SK-N-SH (cell line): ENCODE measurements at regions not wholly inside any gene's neighbourhood (a gene's known extent, or its start where the extent isn't known, plus 50 kb on each side); places are given as distances from the start of the nearest gene placed in this dataset.

Source experiments
- CTCF ChIA-PET: fragments of 300-600, 350-600 bp; formaldehyde crosslinking; extraction: SDS; loops from one replicate; lab custom pipeline; 2021; lab: Yijun Ruan, JAX
- POLR2A ChIA-PET: fragments of 350-600 bp; sonication (Branson Sonifier 250); formaldehyde crosslinking; extraction: SDS; loops from one replicate; lab custom pipeline; 2020; ENCODE audit warnings: antibody characterized with exemption, inconsistent platforms; lab: Yijun Ruan, JAX
- DNase-seq: peaks from one replicate; pipeline ENCODE4 v3.0.0; 2012
- H2AFZ ChIP-seq: fragments of 200-600 bp; sonication (generic); 2 replicates; pipeline ENCODE4 v1.8.1; 2016; ENCODE audit warnings: antibody characterized with exemption, mild to moderate bottlenecking, low read depth
- H3F3A ChIP-seq: fragments of 200-600 bp; sonication (generic); replicated peaks from 2 replicates; pipeline ENCODE3; 2016; ENCODE audit warnings: antibody characterized with exemption, mild to moderate bottlenecking; ENCODE audit not compliant: insufficient read depth
- H3K27ac ChIP-seq, 2 experiments: fragments of 200-500 bp in 1 of 2; fragments of 200-600 bp in 1 of 2; sonication (Bioruptor generic) in 1 of 2; sonication (generic), shearing (Covaris generic) in 1 of 2; 2 replicates each; pipeline versions ENCODE4 v1.5.1 to v1.6.1; 2014 to 2016; ENCODE audit warnings: low read depth in 2 of 2, inconsistent platforms in 1 of 2, low read length in 1 of 2, mild to moderate bottlenecking in 1 of 2, mixed read lengths in 1 of 2
- H3K27me3 ChIP-seq: fragments of 200-600 bp; sonication (generic), shearing (Covaris generic); 2 replicates; pipeline ENCODE4 v1.6.1; 2016; ENCODE audit warnings: mixed run types; ENCODE audit not compliant: insufficient read depth
- H3K36me3 ChIP-seq, 2 experiments: fragments of 200-500 bp in 1 of 2; fragments of 200-600 bp in 1 of 2; sonication (Bioruptor generic) in 1 of 2; sonication (generic) in 1 of 2; replicated peaks in 1 of 2; 2 replicates each; pipeline versions ENCODE3 to v1.5.1; 2014 to 2016; ENCODE audit warnings: low read length in 1 of 2, mild to moderate bottlenecking in 1 of 2; ENCODE audit not compliant: insufficient read depth in 2 of 2, control insufficient read depth in 1 of 2
- H3K4me1 ChIP-seq, 2 experiments: fragments of 200-500 bp in 1 of 2; fragments of 200-600 bp in 1 of 2; sonication (Bioruptor generic) in 1 of 2; sonication (generic), shearing (Covaris generic) in 1 of 2; 2 replicates each; pipeline versions ENCODE4 v1.5.1 to v1.6.1; 2014 to 2016; ENCODE audit warnings: low read depth in 1 of 2, low read length in 1 of 2, mixed run types in 1 of 2; ENCODE audit not compliant: insufficient read depth in 2 of 2, control insufficient read depth in 1 of 2
- H3K4me2 ChIP-seq: fragments of 200-600 bp; sonication (generic), shearing (Covaris generic); 2 replicates; pipeline ENCODE4 v1.6.1; 2017; ENCODE audit warnings: mixed run types
- H3K4me3 ChIP-seq, 2 experiments: fragments of 200-500 bp in 1 of 2; fragments of 200-600 bp in 1 of 2; sonication (Bioruptor generic) in 1 of 2; sonication (generic), shearing (Covaris generic) in 1 of 2; 2 replicates each; pipeline versions ENCODE4 v1.5.1 to v1.8.1; 2014 to 2016; ENCODE audit warnings: low read depth in 2 of 2, inconsistent platforms in 1 of 2, low read length in 1 of 2, mild to moderate bottlenecking in 1 of 2, mixed read lengths in 1 of 2, moderate library complexity in 1 of 2
- H3K79me2 ChIP-seq: fragments of 200-600 bp; sonication (generic); 2 replicates; pipeline ENCODE4 v1.8.1; 2017; ENCODE audit warnings: mild to moderate bottlenecking; ENCODE audit not compliant: insufficient read depth
- H3K9ac ChIP-seq: fragments of 200-600 bp; sonication (generic); 2 replicates; pipeline ENCODE4 v1.6.1; 2017; ENCODE audit warnings: mixed run types
- H3K9me2 ChIP-seq: fragments of 200-600 bp; sonication (generic); 2 replicates; pipeline ENCODE4 v1.6.1; 2017; ENCODE audit warnings: mixed run types
- H3K9me3 ChIP-seq: fragments of 200-600 bp; sonication (generic); 2 replicates; pipeline ENCODE4 v1.6.1; 2017; ENCODE audit warnings: mixed run types, mild to moderate bottlenecking, moderate library complexity
- H4K20me1 ChIP-seq: fragments of 200-600 bp; sonication (generic); 2 replicates; pipeline ENCODE4 v1.6.1; 2017; ENCODE audit warnings: mild to moderate bottlenecking, mixed run types; ENCODE audit not compliant: insufficient read depth
- CTCF ChIP-seq: fragments of 200-600 bp; sonication (generic); IDR thresholded peaks from 2 replicates; pipeline ENCODE4 v1.6.1; 2017; ENCODE audit warnings: antibody characterized with exemption, mild to moderate bottlenecking, moderate library complexity
- EP300 ChIP-seq, 2 experiments: IDR thresholded peaks; 2 replicates each; pipeline versions ENCODE4 v1.4.0 to v1.6.1; 2012; ENCODE audit warnings: borderline replicate concordance in 1 of 2, low read depth in 1 of 2, low read length in 1 of 2
- FOXM1 ChIP-seq: IDR thresholded peaks from 2 replicates; pipeline ENCODE4 v1.4.0; 2012; ENCODE audit warnings: low read depth, mild to moderate bottlenecking
- MXI1 ChIP-seq: IDR thresholded peaks from 2 replicates; pipeline ENCODE4 v1.6.1; 2012; ENCODE audit warnings: mild to moderate bottlenecking, low read depth, low read length, improper control_type of control experiment
- NRF1 ChIP-seq: IDR thresholded peaks from 2 replicates; pipeline ENCODE4 v1.6.1; 2012; ENCODE audit warnings: low read depth, mild to moderate bottlenecking, low read length
- POLR2AphosphoS5 ChIP-seq: IDR thresholded peaks from 2 replicates; pipeline ENCODE4 v1.6.1; 2012; ENCODE audit warnings: low read depth, low read length
- RAD21 ChIP-seq: IDR thresholded peaks from 2 replicates; pipeline ENCODE4 v1.6.1; 2012; ENCODE audit warnings: mild to moderate bottlenecking, low read length
- RFX5 ChIP-seq: IDR thresholded peaks from 2 replicates; pipeline ENCODE4 v1.6.1; 2012; ENCODE audit warnings: mild to moderate bottlenecking, improper control_type of control experiment, low read length
- SMC3 ChIP-seq: IDR thresholded peaks from 2 replicates; pipeline ENCODE4 v1.6.1; 2012; ENCODE audit warnings: low read depth, low read length, improper control_type of control experiment
- TAF1 ChIP-seq: IDR thresholded peaks from 2 replicates; pipeline ENCODE4 v1.6.1; 2012; ENCODE audit warnings: low read depth, mild to moderate bottlenecking, low read length, moderate library complexity, borderline replicate concordance
- TEAD4 ChIP-seq: IDR thresholded peaks from 2 replicates; pipeline ENCODE4 v1.4.0; 2012; ENCODE audit warnings: mild to moderate bottlenecking, borderline replicate concordance; ENCODE audit not compliant: insufficient read depth
- USF1 ChIP-seq: IDR thresholded peaks from 2 replicates; pipeline ENCODE4 v1.4.0; 2012; ENCODE audit warnings: low read depth, borderline replicate concordance
- YY1 ChIP-seq: IDR thresholded peaks from 2 replicates; pipeline ENCODE4 v1.4.0; 2012; ENCODE audit warnings: low read depth, mild to moderate bottlenecking
- WGBS: methylation state at CpG from one replicate; pipeline ENCODE4 v1.1.6; 2017; ENCODE audit warnings: low lambda C conversion rate; 5-methylcytosine and 5-hydroxymethylcytosine counted together
- TF ChIP-seq, protein P1 (sequence below): IDR thresholded peaks from 2 replicates; pipeline ENCODE4 v1.4.0; 2012; ENCODE audit warnings: low read depth, borderline replicate concordance
- TF ChIP-seq, protein P2 (sequence below): IDR thresholded peaks from 2 replicates; pipeline ENCODE4 v1.4.0; 2012; ENCODE audit warnings: low read depth

- POLR2A ChIA-PET, result interaction anchor here (0.7 to 5.0 kb wide), 8 partner anchors 10 to 163 kb away, joined by 3 to 87 read pairs (median 10); partner anchors contain the start of gene NECTIN1
- no CpG with 5 or more reads among the region's 5 CpGs for WGBS
These were observed 161.5 kb upstream of the NECTIN1 start for GRCh38 chr11:119890466-119890865.

More at GRCh38 chr11:119890466-119890865, 161.5 kb upstream of the NECTIN1 start:
- H3K4me2 ChIP-seq, result no peak overlapping the region
- no peaks in the 10 kb centered on the region for H3K36me3 ChIP-seq
- CTCF ChIA-PET, result interaction anchor here (0.8 to 6.2 kb wide), 15 partner anchors 11 to 217 kb away, joined by 3 to 46 read pairs (median 4); partner anchors contain the start of gene NECTIN1
- H3K27ac ChIP-seq, result peak overlapping the region in 1 of 2 experiments; percentile 100; a peak in 2 of 4 replicates
- peaks cover 0 to 82% of the 10 kb centered on the region in 2 experiments; a peak in 2 of 4 replicates for H3K4me1 ChIP-seq
- H3K9ac ChIP-seq, result no peak overlapping the region
- no peaks in the 10 kb centered on the region for H3K79me2 ChIP-seq
- peaks cover 16% of the 10 kb centered on the region for H3K27me3 ChIP-seq
- no peak for DNase-seq
- no peak overlapping the region for H3K4me3 ChIP-seq
- H3F3A ChIP-seq, result no peaks in the 10 kb centered on the region
- H4K20me1 ChIP-seq, result no peaks in the 10 kb centered on the region
- TF ChIP-seq SMC3, result no peak
- no peak for TF ChIP-seq USF1
- TF ChIP-seq TEAD4, result no peak
- TF ChIP-seq, protein P1, sequence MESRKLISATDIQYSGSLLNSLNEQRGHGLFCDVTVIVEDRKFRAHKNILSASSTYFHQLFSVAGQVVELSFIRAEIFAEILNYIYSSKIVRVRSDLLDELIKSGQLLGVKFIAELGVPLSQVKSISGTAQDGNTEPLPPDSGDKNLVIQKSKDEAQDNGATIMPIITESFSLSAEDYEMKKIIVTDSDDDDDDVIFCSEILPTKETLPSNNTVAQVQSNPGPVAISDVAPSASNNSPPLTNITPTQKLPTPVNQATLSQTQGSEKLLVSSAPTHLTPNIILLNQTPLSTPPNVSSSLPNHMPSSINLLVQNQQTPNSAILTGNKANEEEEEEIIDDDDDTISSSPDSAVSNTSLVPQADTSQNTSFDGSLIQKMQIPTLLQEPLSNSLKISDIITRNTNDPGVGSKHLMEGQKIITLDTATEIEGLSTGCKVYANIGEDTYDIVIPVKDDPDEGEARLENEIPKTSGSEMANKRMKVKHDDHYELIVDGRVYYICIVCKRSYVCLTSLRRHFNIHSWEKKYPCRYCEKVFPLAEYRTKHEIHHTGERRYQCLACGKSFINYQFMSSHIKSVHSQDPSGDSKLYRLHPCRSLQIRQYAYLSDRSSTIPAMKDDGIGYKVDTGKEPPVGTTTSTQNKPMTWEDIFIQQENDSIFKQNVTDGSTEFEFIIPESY, result no peak
- no peak for TF ChIP-seq MXI1
- TF ChIP-seq YY1, result no peak
- TF ChIP-seq POLR2AphosphoS5, result no peak
- no peak for TF ChIP-seq TAF1
- TF ChIP-seq EP300 (IDR thresholded peaks at IDR 0.05; ENCODE audit: borderline replicate concordance in 1 of 2, low read depth in 1 of 2, low read length in 1 of 2), result no peak
- TF ChIP-seq NRF1, result no peak
- TF ChIP-seq RFX5, result no peak
- no peak for TF ChIP-seq RAD21
- TF ChIP-seq FOXM1, result no peak
- TF ChIP-seq CTCF, result no peak
- TF ChIP-seq, protein P2, sequence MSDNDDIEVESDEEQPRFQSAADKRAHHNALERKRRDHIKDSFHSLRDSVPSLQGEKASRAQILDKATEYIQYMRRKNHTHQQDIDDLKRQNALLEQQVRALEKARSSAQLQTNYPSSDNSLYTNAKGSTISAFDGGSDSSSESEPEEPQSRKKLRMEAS, result no peak
- H3K9me2 ChIP-seq, result no peaks in the 10 kb centered on the region
- H2AFZ ChIP-seq, result no peak overlapping the region
- H3K9me3 ChIP-seq, result no peaks in the 10 kb centered on the region
